RCC 7860 (cell line): ENCODE measurements at regions not wholly inside any gene's neighbourhood (a gene's known extent, or its start where the extent isn't known, plus 50 kb on each side); places are given as distances from the start of the nearest gene placed in this dataset.

Experiments used
- DNase-seq: peaks from one replicate; pipeline ENCODE4 v3.0.0-alpha.2; 2015; ENCODE audit warnings: low spot score
- FAIRE-seq: peaks from 2 replicates; lab custom pipeline; 2012; peaks lifted over from hg19 to GRCh38; lab: Jason Lieb, UNC

DNA sequence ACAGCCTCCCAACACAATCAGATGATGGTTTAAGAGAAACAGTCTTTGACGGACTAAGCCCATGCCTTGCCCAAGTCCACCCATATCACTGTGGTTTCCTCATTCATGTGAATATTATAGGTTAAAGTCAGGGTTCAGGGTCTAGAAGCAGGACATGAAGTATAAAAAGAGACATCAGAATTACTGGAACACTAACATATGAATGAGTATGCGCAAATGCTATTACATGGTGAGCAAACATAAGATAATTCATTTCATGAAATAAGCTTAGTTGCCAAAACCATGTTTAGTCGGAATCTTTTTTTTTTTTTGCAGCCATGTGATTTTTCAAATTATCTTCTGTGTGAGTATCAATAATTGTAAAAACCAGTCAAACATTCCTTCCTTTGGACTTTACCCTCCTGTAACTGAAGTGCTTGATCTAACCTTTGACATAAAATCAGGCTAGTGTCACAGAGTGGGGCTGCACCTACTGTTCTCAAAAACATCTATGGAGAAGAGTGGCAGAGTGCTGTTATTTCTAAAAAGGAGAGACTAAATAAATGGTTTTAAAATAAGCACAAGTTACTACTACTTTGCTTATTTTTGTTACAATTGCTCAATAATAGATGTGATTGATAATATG is 84.9 kb upstream of the NRIP1 start:
- no peak for FAIRE-seq

DNA sequence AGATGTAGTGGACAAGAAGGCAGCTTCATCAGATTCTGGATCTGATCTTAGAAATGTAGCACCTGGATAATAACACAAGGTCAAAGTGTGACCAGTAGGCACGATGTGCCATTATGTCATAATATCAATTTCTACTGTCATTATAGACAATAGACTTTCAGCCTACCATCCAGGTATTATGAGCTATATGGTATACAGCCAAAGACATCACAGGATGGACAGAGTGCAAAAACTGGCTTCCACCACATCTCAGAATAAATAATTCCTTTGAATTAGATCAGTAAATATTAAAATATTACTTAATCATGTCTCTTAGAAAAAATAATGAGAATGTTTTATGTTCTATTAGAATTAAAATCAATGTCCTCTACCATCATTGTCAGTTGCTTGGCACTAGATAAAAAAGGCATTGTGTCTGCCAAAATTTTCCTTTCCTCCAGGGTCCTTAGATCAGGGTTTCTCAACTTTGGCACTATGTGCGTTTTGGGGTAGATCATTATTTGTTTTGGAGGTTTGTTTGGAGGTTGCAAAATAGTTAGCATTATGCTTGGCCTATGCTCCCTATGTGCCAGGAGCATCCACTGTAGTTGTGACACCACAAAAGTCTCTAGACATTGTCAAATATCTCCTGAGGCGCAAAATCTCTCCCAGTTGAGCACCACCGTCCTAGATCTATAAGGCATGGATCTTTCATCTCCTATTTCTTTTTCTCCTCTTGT is 86.7 kb upstream of the NRIP1 start:
- no peak for DNase-seq
- FAIRE-seq = no peak

More for the DNA sequence above, 84.9 kb upstream of the NRIP1 start:
- no peak for DNase-seq

DNA sequence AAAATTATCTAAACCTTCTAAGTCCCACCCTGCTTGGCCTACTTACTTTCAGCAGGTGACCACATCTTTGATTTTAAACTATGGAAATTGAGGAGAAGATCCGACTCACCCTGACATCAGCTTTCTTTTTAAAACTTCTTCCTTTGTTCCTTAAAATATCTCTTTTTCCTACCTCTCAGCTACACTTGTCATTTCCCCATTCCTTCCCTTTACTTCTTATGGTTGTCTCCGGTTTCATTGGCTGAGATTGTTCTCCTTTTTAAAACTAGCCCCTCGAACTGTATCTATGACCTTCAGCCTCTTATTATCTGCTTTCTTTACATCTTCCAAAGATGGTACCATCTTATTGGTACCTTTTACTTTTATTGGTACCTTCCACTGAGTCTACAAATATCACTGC is 87.8 kb upstream of the NRIP1 start:
- FAIRE-seq (no peak), DNase-seq (no peak)

DNA sequence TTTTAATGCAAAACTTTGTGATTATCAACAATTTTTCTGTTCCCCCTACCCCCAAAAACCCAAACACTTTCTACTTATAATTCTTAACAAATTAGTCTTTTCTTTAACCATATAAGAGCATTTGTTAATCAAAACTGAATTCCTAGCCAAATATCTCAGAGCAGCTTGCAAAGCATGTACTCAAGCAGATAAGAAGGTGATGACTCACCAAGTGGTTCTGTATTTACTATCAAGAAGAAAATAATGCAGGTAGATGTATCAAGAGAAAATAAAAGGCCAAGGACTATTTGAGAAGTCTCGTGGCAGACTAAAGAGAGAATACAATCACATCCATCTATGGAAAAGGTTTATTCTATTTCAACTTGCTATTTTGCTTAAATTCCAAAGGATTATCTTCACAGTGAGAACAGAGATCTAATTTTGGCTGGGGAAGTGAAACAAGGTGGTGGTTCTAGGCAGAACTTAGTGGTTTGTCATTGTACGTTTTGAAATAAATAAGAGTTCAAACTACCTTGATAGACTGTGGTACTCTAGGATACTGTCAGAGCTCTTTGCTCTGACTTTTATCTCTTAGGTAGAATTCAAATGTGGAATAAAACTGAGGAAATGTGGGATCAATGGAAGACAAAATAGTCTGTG is 94.7 kb upstream of the NRIP1 start:
- DNase-seq = no peak

DNA sequence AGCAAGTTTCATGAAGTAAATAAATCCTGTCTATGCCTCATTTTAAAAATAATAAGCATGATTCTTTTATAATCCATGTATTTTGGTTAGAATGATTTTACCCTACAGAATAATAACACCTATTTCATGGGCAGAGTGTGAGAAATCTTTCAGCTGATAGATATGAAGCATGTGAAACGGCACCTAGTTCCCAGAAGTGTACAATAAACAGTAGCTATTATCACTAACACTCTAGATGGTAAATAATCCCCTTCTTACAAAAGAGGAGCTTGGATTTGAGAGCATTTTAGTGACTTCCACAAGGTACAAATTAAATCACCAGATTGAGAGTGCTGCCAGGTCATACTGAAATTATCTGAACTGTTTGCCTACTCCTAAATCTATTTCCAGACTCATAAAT is 95.3 kb upstream of the NRIP1 start:
- DNase-seq (no peak), FAIRE-seq (no peak)

More for the DNA sequence above, 94.7 kb upstream of the NRIP1 start:
- FAIRE-seq = no peak

DNA sequence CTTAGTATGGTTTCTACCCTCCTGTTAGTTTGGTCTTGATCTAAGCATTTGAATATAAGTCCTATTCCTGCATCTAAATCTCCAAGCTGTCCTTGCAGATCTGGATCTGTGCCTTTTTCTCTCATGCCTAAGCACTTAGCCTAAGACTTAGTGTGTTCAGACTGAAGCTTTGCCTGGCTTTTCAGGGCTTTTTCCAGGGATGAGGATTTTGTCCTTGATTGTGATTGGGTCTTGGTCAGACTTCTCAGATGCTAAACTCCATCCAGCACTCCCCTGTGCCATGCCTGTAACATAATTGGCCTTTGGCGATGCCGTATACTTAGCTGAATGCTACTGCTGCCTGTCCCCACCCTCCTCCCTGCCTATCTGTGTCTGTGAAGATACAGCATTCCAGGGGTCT is 98.1 kb upstream of the NRIP1 start:
- FAIRE-seq = no peak
- DNase-seq = no peak

DNA sequence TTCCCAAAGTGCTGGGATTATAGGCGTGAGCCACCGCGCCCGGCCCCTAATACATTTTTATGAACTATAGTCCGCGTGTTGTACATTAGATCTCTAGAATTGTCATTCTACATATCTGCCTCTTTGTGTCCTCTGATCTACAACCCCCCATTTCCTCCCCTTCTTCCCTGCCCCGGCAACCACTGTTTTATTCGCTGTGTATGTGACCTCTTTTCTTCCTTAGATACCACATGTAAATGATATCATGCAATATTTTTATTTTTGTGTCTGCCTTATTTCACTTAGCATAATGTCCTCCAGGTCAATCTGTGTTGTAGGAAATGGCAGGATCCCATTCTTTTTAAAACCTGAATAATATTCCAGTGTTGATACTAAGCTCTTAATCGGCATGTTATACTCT is 99.5 kb upstream of the NRIP1 start:
- DNase-seq (no peak), FAIRE-seq (no peak)

DNA sequence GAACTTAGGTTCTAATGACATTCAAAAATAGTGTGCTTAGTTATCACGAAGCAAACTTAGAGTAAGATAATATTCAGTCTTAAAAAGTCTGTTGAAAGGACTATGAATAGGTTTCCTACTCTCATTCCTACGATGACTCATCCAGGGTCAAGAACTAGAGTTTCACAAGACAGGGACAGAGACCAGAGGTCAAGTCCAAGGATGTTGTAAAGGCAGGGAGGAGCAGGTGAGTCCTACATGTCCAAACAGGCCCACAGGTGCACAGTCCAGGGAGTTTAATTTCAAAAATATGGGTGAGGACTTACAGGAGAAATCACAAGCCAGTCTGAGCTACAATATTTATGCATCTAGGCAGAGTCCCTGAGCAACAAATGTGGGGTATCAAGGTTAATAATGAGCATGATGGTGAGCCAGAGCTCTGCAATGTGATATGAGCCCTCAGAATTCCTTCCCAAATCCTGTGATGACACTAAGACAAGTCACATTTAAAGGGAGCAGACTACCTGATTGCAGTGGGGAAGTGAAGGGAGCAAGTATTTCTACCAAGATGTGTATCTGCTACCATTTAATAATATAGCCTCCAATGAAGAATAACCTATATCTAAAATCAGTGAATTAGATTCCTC is 100.0 kb upstream of the NRIP1 start:
- FAIRE-seq = no peak

DNA sequence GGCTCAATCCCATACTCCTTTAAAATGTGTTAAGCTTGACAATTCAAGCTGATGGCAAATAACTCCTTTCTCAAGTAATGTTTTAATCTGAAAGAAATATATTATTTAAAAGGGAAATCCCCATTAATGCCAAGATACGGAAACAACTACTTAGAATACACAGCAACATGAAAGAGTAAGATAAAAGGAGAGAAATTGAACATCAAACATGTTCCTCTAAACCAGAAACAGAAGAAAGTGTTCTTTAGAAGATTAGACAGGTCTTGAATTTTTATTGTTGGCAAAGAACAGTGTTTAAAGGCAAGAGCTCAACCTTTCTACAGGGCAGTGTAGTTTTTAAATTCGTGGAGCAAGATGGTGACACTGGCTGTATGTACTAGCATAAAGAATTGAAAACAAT is 105.8 kb upstream of the NRIP1 start:
- FAIRE-seq (no peak), DNase-seq (no peak)

More for the DNA sequence above, 100.0 kb upstream of the NRIP1 start:
- no peak for DNase-seq

DNA sequence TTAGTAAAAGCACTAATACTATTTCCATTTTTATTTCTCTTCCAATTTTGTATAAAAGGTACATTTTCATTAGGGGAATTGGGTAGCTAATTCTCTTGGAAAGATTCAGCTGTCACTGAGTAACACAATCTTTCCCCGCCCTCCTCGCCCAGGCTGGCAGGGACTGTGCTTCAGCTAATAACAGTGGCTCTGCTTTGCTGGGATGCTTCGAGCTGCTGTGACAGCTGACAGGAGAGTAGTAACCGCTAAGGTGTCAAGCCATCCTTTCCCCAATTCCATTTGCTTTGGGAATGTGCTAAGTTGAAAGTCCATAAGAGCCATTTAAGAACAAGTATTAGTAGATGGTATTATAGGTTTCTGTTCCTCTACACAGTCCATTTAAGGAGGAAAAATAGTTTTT is 106.7 kb upstream of the NRIP1 start:
- FAIRE-seq = no peak
- DNase-seq = no peak

DNA sequence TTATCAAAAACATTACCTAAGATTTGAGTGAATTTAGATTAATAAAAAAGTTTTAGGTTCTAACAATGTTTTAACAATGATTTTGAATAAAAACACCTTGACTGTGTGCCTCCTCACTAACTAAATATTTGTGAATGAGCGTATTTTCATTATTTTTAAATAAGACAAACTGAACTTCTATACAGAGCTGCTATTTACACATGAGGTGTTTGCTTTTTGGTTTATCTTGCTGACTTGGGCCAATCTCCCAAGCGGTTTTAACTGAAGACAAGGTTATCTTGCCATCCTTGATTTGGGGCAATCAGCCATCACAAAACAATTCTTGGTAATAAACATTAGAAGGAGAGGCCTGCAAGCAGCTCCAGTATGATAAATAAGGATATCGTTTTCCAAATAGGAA is 108.2 kb upstream of the NRIP1 start:
- DNase-seq (no peak), FAIRE-seq (no peak)

DNA sequence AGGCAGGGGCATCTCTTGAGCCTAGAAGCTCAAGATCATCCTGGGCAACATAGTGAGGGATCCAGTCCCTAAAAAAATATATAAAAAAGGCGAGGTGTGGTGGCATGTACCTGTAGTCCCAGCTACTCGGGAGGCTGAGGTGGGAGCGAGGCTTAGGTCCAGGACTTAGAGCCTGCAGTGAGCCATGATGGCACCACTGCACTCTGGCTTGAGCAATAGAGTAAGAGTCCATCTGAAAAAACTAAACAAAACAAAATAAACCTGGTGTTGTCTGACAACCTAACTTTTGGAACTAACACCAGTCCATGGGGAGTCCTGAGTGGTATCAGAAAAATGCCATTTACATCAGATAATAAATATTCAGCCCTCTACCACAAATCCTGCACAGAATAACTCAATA is 110.1 kb upstream of the NRIP1 start:
- FAIRE-seq = no peak
- no peak for DNase-seq

DNA sequence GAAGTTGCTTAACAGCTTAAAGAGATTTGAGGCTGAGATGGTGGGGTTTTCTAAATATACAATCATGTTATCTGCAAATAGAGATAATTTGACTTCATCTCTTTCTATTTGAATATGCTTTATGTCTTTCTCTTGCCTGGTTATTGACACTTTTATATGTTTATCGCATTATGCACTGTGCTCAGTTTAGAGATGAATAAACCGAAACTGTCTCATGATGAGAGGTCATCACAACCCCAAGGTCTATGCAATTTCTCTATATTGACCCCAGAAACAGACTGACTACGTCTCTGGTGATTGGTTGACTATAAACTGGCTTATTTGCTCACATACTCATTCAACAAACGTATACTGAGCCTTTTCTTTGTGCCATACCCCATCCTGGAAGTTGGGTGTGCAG is 117.9 kb upstream of the NRIP1 start:
- FAIRE-seq (no peak), DNase-seq (no peak)

DNA sequence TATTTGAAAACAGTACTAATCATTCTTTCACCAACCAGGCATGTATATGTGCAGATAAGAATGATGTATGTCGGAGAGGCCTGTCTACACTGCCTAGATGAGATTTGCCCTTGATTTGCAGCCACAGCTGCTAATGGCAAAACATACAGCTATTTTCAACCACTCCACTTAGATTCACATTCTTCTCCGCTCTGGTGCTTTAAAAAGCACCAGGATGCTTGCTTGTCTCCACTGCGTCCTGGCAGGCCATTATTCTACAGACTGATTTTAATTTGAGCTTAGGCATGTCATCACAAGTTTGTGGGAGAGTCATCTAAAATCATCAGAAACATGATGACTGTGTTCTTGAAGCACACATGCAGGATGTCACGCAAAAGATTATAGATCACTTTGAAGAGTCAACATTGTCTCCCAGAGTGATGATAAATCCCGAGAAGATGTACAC is 119.0 kb upstream of the NRIP1 start:
- no peak for DNase-seq
- FAIRE-seq = no peak

DNA sequence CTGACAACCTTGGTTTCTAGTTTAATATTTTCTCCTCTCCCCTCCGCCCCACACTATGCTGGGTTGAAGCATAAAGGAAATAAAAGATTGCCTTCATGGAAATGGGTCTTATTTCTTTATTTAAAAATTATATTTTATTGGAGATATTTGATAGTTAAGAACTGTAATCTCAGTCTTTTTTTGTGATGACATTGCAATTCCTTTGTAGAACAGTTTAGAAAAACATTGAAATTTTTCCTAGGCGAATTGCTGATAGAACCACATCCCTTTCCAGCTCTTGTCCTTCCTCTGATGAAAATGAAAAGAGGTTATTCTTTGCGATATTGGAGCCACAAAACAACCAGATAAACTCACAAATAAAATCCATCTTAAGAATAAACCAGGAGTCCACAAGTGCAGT is 125.6 kb upstream of the NRIP1 start:
- DNase-seq (no peak), FAIRE-seq (no peak)

DNA sequence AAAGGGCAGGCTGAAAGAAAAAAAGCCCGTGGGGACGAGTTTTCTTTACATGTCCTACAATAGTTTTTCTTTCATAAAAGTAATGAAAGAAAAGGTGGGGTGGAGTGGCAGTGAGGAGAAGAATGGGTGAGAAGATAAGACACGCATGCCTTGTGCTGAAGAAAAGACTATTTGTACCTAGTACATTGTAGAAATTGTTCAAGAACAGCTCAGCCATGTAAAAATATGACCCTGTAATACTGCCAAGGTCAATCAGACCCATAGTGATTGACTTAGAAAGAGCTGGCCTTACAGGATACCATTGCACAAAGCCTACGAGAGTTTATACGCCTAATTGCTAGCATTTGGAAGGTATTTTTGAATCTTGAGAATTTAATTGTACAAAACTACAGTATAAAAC is 126.0 kb upstream of the NRIP1 start:
- FAIRE-seq (no peak), DNase-seq (no peak)

DNA sequence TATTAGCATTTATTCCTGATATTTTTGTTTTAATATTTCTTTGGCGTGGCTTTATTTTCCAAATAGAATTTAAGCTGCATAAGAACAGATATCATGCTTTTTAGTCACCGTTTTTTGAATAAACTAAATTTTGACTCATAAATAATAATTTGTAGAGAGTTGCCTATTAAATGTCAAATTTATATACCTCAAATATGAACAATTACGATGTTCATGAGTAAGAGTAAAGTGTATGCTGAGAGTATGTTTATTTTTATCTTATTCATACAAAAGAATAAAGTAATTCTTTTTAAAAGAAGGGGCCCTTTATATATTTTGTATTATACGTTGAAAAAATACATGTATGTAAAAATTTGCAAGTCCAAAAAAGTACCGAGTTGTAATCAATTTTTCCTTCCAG is 126.5 kb upstream of the NRIP1 start:
- FAIRE-seq = no peak
- DNase-seq = no peak

DNA sequence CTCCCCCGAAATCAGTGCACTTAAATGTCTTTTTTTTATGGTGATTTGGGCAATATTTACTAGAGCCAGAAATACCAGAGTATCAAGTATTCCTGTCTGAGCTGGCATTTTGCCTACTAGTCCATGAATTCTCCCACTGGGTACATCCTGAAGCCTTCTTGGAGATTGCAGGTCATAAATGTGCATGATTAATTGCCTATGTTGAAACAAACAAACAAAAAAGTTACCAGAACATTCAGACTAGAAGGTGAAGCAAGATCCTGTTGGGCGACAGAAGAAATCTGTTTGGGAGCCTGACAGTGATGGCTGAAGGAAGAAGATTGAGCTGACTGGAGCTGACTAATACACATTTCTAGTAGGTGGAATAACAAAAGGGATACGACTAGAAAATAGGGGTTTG is 127.4 kb upstream of the NRIP1 start:
- FAIRE-seq (no peak), DNase-seq (no peak)

DNA sequence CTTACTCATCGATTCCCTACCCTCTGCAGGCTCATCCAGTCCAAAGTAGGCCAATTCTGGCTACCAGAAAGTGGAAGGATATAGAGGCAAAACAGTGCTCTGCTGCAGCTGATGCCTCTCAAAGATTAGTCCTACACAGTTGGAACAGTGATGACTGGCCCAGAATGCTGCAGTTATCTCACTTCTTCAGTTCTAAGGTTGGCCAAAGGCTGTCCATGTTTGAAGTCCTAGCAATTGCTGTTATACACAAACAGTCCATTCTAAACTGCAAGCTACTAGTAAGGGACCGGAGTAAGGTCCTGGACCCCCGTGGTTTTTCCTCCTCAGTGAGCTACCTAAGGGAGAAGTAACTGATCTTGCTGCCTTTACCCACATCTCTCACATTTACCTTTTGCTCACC is 129.1 kb upstream of the NRIP1 start:
- no peak for FAIRE-seq
- no peak for DNase-seq

DNA sequence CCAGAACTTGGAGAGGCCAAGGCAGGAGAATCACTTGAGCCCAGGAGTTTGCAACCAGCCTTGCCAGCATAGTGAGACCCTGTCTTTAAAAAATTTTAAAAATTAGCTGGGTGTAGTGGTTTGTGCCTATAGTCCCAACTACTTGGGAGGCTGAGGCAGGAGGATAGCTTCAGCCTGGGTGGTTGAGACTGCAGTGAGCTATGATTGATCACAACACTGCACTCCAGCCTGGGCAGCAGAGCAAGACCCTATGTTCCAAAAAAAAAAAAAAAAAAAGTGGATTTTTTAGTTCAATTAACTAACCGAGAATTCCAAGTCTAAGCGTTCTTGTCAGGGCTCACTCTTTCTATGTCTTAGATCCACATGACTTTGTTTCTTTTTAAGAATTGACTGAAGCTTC is 130.3 kb upstream of the NRIP1 start:
- no peak for FAIRE-seq
- DNase-seq = no peak

DNA sequence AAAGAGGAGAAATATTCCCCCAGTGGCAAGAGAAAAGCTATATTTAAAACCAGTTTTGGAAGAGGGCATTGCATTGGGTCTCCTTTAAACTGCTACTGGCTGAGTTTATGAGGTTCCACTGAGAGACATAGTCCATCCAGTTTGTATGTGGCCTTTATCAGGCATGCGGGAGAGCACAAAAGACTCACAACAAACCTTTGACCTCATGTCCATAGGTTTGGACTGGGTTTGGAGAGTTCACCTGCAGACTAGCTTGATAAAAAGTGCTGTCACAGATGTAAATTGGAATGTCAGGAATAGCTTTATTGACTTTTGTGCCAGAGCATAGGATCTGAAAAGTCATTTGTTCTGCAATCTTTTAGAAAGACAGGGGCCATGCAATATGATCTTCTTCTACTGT is 131.0 kb upstream of the NRIP1 start:
- FAIRE-seq (no peak), DNase-seq (no peak)

DNA sequence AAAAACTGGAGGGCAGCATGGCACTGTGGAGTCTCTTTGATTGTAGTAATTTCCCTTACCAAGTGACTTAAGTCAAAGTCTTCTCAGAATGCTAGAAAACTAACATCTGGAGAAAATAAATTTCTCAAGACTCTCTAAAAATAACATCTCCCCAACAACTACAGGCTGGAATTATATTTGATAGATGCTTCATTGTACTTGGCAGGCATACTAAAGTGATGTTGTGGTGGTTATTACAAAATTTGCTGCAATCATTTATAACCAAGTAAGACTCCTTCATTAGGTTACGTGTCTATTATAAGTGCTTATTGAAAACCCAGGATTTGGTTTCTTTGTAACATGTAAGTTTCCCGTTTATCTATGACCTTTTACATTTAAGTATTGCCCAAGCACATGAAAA is 132.9 kb upstream of the NRIP1 start:
- no peak for FAIRE-seq

More for the DNA sequence above, 132.9 kb upstream of the NRIP1 start:
- no peak for DNase-seq
